Testis (tissue), 2 donors: ENCODE measurements at regions not wholly inside any gene's neighbourhood (a gene's known extent, or its start where the extent isn't known, plus 50 kb on each side); places are given as distances from the start of the nearest gene placed in this dataset.
"Not testable (repeated sequence)": the region's sequence is repeated elsewhere in the genome, so short reads cannot be mapped to it uniquely, and the experiment has no call there.

Experiments used
- DNase-seq: peaks from one replicate; pipeline ENCODE4 v3.0.0-alpha.2; 2019
- H3K27ac ChIP-seq, 2 donors: fragments of 200-600 bp; sonication (generic); one replicate each; pipeline ENCODE4 v1.5.1; 2019
- H3K27me3 ChIP-seq: fragments of 200-600 bp; sonication (generic); one replicate; pipeline ENCODE4 v1.5.1; 2019
- H3K36me3 ChIP-seq: fragments of 200-600 bp; sonication (generic); one replicate; pipeline ENCODE4 v1.5.1; 2017; ENCODE audit warnings: low read depth; ENCODE audit errors: missing control alignments
- H3K4me1 ChIP-seq: fragments of 200-600 bp; sonication (generic); one replicate; pipeline ENCODE4 v1.5.1; 2019
- H3K4me3 ChIP-seq, 2 donors: fragments of 200-600 bp; sonication (generic); one replicate each; pipeline ENCODE4 v1.5.1; 2017 to 2019
- H3K9me3 ChIP-seq: fragments of 200-600 bp; sonication (generic); one replicate; pipeline ENCODE4 v1.5.1; 2017
- WGBS, 2 donors: methylation state at CpG; one replicate each; pipeline ENCODE4 v1.1.5; 2018; 5-methylcytosine and 5-hydroxymethylcytosine counted together
- intact Hi-C: fragments of 100-400 bp; cut with DNase I; formaldehyde crosslinking; loops from one replicate; pipeline ENCODE4 v1.15.1; 2023; ENCODE audit warnings: low total_unique reads

- H3K27me3 ChIP-seq, intact Hi-C loops, H3K36me3 ChIP-seq, H3K4me1 ChIP-seq, DNase-seq, H3K9me3 ChIP-seq, H3K4me3 ChIP-seq, H3K27ac ChIP-seq: not testable (repeated sequence)
- WGBS, 2 donors, result no CpG with 5 or more reads among the region's 15 CpGs
These were observed 85.7 kb downstream of the POTEM start for GRCh38 chr14:19052977-19053376.

- intact Hi-C loops, H3K4me1 ChIP-seq, DNase-seq, H3K27me3 ChIP-seq, H3K27ac ChIP-seq, H3K9me3 ChIP-seq, H3K36me3 ChIP-seq, H3K4me3 ChIP-seq: not testable (repeated sequence)
- no CpG with 5 or more reads among the region's 27 CpGs for WGBS, 2 donors
These were observed 86.3 kb downstream of the POTEM start for GRCh38 chr14:19053426-19054050.

GRCh38 chr14:19054108-19054721, 87.0 kb downstream of the POTEM start:
- no CpG with 5 or more reads among the region's 27 CpGs for WGBS, 2 donors
- intact Hi-C loops, H3K4me3 ChIP-seq, H3K4me1 ChIP-seq, H3K9me3 ChIP-seq, H3K36me3 ChIP-seq, H3K27me3 ChIP-seq, H3K27ac ChIP-seq, DNase-seq: not testable (repeated sequence)

GRCh38 chr14:19054934-19055333, 87.7 kb downstream of the POTEM start:
- intact Hi-C loops, H3K9me3 ChIP-seq, DNase-seq, H3K4me3 ChIP-seq, H3K36me3 ChIP-seq, H3K27ac ChIP-seq, H3K27me3 ChIP-seq, H3K4me1 ChIP-seq: not testable (repeated sequence)
- WGBS, 2 donors, result no CpG with 5 or more reads among the region's 20 CpGs

GRCh38 chr14:19059066-19059465, 91.8 kb downstream of the POTEM start:
- intact Hi-C loops, H3K4me3 ChIP-seq, H3K27me3 ChIP-seq, H3K36me3 ChIP-seq, DNase-seq, H3K9me3 ChIP-seq, H3K27ac ChIP-seq, H3K4me1 ChIP-seq: not testable (repeated sequence)
- 50 to 67% methylated on average over 2 of the region's 2 CpGs for WGBS, 2 donors

- intact Hi-C loops, H3K4me3 ChIP-seq, H3K27ac ChIP-seq, H3K36me3 ChIP-seq, H3K4me1 ChIP-seq, DNase-seq, H3K9me3 ChIP-seq, H3K27me3 ChIP-seq: not testable (repeated sequence)
- no CpG with 5 or more reads among the region's 34 CpGs for WGBS, 2 donors
These were observed 94.6 kb downstream of the POTEM start for GRCh38 chr14:19061689-19062450.

GRCh38 chr14:19068957-19069356, 101.7 kb downstream of the POTEM start:
- H3K4me1 ChIP-seq, H3K4me3 ChIP-seq, H3K27me3 ChIP-seq, intact Hi-C loops, H3K9me3 ChIP-seq, DNase-seq, H3K27ac ChIP-seq, H3K36me3 ChIP-seq: not testable (repeated sequence)
- WGBS, 2 donors, result no CpG with 5 or more reads among the region's 3 CpGs

GRCh38 chr14:19072518-19072917, 105.3 kb downstream of the POTEM start:
- H3K4me1 ChIP-seq, H3K27me3 ChIP-seq, DNase-seq, H3K36me3 ChIP-seq, H3K27ac ChIP-seq, H3K9me3 ChIP-seq, H3K4me3 ChIP-seq, intact Hi-C loops: not testable (repeated sequence)
- no CpG with 5 or more reads among the region's 2 CpGs for WGBS, 2 donors

- H3K4me1 ChIP-seq, H3K27ac ChIP-seq, H3K36me3 ChIP-seq, H3K9me3 ChIP-seq, DNase-seq, H3K27me3 ChIP-seq, intact Hi-C loops, H3K4me3 ChIP-seq: not testable (repeated sequence)
- no CpG with 5 or more reads among the region's 2 CpGs for WGBS, 2 donors
These were observed 121.4 kb downstream of the POTEM start for GRCh38 chr14:19088632-19089031.

GRCh38 chr14:19093227-19093626, 126.0 kb downstream of the POTEM start:
- H3K4me1 ChIP-seq, intact Hi-C loops, H3K9me3 ChIP-seq, H3K4me3 ChIP-seq, H3K36me3 ChIP-seq, H3K27ac ChIP-seq, H3K27me3 ChIP-seq, DNase-seq: not testable (repeated sequence)
- no CpG with 5 or more reads among the region's 5 CpGs for WGBS, 2 donors

- 67% methylated on average over 1 of the region's 2 CpGs; no CpG with 5 or more reads in 1 of the 2 donors for WGBS, 2 donors
- intact Hi-C loops, H3K36me3 ChIP-seq, H3K9me3 ChIP-seq, H3K27ac ChIP-seq, DNase-seq, H3K27me3 ChIP-seq, H3K4me3 ChIP-seq, H3K4me1 ChIP-seq: not testable (repeated sequence)
These were observed 127.5 kb downstream of the POTEM start for GRCh38 chr14:19094731-19095130.

- H3K27ac ChIP-seq, H3K27me3 ChIP-seq, H3K9me3 ChIP-seq, intact Hi-C loops, H3K4me1 ChIP-seq, DNase-seq, H3K4me3 ChIP-seq, H3K36me3 ChIP-seq: not testable (repeated sequence)
- no CpG with 5 or more reads among the region's 1 CpG for WGBS, 2 donors
These were observed 127.9 kb downstream of the POTEM start for GRCh38 chr14:19095167-19095566.
